Aorta (tissue), 5 donors: ENCODE measurements at regions not wholly inside any gene's neighbourhood (a gene's known extent, or its start where the extent isn't known, plus 50 kb on each side); places are given as distances from the start of the nearest gene placed in this dataset.

Experiments used
- ATAC-seq: fragments of 200-7000 bp; cut with Tn5 transposase; one replicate; pipeline ENCODE4 v1.9.1; 2022; ENCODE audit warnings: moderate library complexity; ENCODE audit not compliant: low FRiP score
- DNase-seq, 2 donors: peaks; one replicate each; pipeline ENCODE4 v3.0.0-alpha.2; 2020
- H3K27ac ChIP-seq, 2 donors: one replicate each; pipeline ENCODE4 v1.5.1; 2013; ENCODE audit warnings: low read length in 2 of 2, mild to moderate bottlenecking in 2 of 2, moderate library complexity in 2 of 2, control low read depth in 1 of 2, inconsistent platforms in 1 of 2, low read depth in 1 of 2
- H3K27me3 ChIP-seq, 2 donors: one replicate each; pipeline ENCODE4 v1.6.1; 2013; ENCODE audit warnings: control low read depth in 1 of 2, low read length in 1 of 2, mild to moderate bottlenecking in 1 of 2, moderate library complexity in 1 of 2; ENCODE audit not compliant: insufficient read depth in 2 of 2, control insufficient read depth in 1 of 2
- H3K36me3 ChIP-seq, 2 donors: one replicate each; pipeline ENCODE4 v1.6.1; 2013; ENCODE audit warnings: control low read depth in 1 of 2, low read length in 1 of 2, mild to moderate bottlenecking in 1 of 2; ENCODE audit not compliant: insufficient read depth in 2 of 2, control insufficient read depth in 1 of 2
- H3K4me1 ChIP-seq, 2 donors: one replicate each; pipeline ENCODE4 v1.6.1; 2013; ENCODE audit warnings: low read length in 2 of 2, control low read depth in 1 of 2, mild to moderate bottlenecking in 1 of 2, moderate library complexity in 1 of 2; ENCODE audit not compliant: insufficient read depth in 2 of 2, control insufficient read depth in 1 of 2
- H3K4me3 ChIP-seq, 2 donors: one replicate each; pipeline ENCODE4 v1.5.1; 2013; ENCODE audit warnings: low read length in 2 of 2, control low read depth in 1 of 2, mild to moderate bottlenecking in 1 of 2
- H3K9me3 ChIP-seq: one replicate; pipeline ENCODE4 v1.6.1; 2013; ENCODE audit warnings: mild to moderate bottlenecking, low read length; ENCODE audit not compliant: control insufficient read depth
- WGBS, 2 donors: extraction: QIAGEN DNeasy Blood & Tissue Kit; methylation state at CpG; one replicate each; pipeline ENCODE4 v1.1.7; 2013; 5-methylcytosine and 5-hydroxymethylcytosine counted together
- intact Hi-C, 2 donors: fragments of 100-400 bp; cut with DNase I; formaldehyde crosslinking; loops; one replicate each; pipeline versions ENCODE4 v1.14.2 to v1.15.0; 2022
- donor health status: healthy with polysubstance abuse.
- donor health status: Bipolar disorder and iron deficiency.
- donor health status: DM: no; HTN: no; CAD: no.
- donor health status: DM: no; HTN: no; CAD: no.
- donor health status: DM: yes; HTN: yes; CAD: no.

DNA sequence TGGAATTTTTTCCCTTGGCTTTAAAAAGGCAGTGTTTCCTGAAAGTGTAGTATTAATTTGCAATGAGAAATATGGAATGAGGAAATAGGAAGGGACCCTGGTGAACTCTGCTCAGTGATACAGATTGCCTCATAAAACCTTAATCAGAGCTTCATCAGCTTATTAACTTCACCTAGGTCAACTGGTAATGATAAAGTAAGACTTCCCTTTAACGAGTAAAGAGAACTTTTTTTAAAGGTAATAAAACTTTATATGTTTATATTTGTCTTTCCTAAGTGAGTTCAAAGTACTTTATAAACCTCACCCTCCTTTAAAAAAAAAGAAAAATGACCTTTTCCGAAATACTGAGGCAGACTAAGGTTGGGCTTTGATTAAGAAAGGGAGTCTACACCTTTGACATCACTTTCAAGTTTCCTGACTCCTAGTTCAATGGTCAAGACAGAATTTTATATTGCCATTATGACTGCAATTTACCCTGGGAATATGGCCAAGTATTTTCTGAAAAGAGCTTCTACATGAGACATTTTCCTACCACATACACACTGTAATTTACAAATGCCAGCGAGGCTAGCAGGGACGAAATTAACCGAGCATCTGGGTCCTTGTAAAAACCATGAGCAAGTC is 706.3 kb upstream of the TENM3 start:
- ATAC-seq: no peak
- intact Hi-C loops: no loop called here
- H3K4me3 ChIP-seq: no peak overlapping the region
- peaks cover 0 to 2% of the 10 kb centered on the region in 2 donors for H3K27me3 ChIP-seq
- no peak overlapping the region for H3K27ac ChIP-seq
- no peak for DNase-seq
- H3K4me1 ChIP-seq: no peaks in the 10 kb centered on the region
- no peaks in the 10 kb centered on the region for H3K36me3 ChIP-seq
- peaks cover 1% of the 10 kb centered on the region for H3K9me3 ChIP-seq
- 54 to 60% methylated on average over 5 of the region's 5 CpGs for WGBS, 2 donors

DNA sequence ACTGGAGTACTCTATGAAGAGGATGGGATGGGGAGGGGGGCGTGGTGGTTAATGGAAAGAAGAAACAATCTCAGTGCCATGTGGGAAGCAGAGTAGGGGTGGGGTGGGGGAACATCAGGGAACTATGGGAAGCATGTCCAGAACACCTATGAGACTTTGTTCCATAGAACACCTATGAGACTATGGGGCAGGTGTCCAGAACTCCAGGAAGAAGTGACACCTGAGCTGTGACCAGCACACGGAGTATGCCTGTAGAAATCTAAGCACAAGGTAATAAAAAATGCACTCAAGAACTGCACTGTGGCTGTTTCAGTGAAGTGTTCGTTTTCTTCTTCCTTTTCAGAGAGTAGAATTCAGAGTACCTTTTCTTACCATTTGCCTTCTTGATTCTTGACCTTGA is 704.8 kb upstream of the TENM3 start:
- no peak overlapping the region for H3K27ac ChIP-seq
- no peak overlapping the region for H3K4me3 ChIP-seq
- no peak for DNase-seq
- H3K36me3 ChIP-seq: no peaks in the 10 kb centered on the region
- WGBS, 2 donors: 77 to 78% methylated on average over 3 of the region's 3 CpGs
- peaks cover 1% of the 10 kb centered on the region for H3K9me3 ChIP-seq
- H3K4me1 ChIP-seq: no peaks in the 10 kb centered on the region
- ATAC-seq: no peak
- intact Hi-C loops: no loop called here
- H3K27me3 ChIP-seq: peaks cover 0 to 2% of the 10 kb centered on the region in 2 donors

DNA sequence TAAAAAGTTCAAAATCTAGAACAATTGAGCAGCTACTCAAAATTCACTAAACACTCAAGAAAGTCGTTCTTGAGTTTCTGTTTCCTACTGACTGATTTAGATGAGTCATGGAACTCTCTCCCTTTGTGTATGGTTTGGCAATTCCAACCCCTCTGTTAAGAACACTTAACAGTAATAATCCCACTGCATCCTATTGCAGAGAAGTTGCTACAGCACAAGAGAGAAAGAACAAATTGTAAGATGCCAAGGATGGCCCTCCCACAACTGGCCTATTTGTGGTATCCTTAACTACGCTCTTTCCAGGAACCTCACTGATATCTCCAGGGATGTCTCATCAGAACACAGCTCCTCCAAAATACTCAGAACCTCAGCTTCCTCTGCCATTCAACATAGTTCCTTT is 701.8 kb upstream of the TENM3 start:
- ATAC-seq (no peak), DNase-seq (no peak)
- Histone ChIP-seq H3K4me3 (no peak overlapping the region), H3K27me3 (no peaks in the 10 kb centered on the region), H3K4me1 (no peaks in the 10 kb centered on the region), H3K27ac (no peak overlapping the region), H3K36me3 (no peaks in the 10 kb centered on the region), H3K9me3 (no peaks in the 10 kb centered on the region)
- intact Hi-C loops: no loop called here
- 80 to 86% methylated on average over 2 of the region's 2 CpGs for WGBS, 2 donors

DNA sequence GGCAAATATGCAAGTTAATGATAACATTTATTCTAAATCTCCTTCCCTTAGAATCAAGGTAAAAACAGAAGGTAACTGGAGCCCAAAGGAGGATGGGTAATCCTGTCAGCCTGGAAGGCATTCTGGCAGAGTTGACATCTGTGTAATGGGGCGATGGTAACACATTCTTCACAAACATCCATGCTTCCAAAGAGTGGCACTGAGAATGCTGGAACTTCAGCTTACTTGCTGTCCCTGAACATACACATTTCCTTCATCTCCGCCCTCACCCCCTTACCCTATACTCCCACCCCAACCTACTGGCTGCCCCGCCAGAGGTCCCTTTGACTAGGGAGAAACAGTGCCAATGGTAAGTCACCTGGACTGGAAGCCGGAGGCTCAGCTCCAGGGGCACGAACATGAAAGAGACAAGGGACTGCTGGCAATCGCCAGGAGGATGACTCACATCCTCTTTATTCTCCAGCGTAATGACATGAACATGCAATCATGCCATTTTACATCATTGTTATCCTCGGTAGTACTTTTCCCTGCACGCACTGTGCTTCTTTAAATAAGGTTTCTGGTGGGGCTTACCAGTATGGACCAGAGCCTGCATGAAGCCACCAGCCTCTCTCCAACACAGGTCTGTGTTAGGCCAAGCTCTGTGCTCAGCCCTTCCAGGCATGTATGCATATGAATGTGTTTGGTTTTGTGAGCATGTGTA is 694.2 kb upstream of the TENM3 start:
- DNase-seq (no peak), ATAC-seq (no peak)
- H3K36me3 ChIP-seq: no peaks in the 10 kb centered on the region
- no peak overlapping the region for H3K4me3 ChIP-seq
- no peaks in the 10 kb centered on the region for H3K9me3 ChIP-seq
- WGBS, 2 donors: 75 to 77% methylated on average over 9 of the region's 9 CpGs
- H3K27me3 ChIP-seq: no peaks in the 10 kb centered on the region
- H3K27ac ChIP-seq: no peak overlapping the region
- intact Hi-C loops: no loop called here
- no peaks in the 10 kb centered on the region for H3K4me1 ChIP-seq

DNA sequence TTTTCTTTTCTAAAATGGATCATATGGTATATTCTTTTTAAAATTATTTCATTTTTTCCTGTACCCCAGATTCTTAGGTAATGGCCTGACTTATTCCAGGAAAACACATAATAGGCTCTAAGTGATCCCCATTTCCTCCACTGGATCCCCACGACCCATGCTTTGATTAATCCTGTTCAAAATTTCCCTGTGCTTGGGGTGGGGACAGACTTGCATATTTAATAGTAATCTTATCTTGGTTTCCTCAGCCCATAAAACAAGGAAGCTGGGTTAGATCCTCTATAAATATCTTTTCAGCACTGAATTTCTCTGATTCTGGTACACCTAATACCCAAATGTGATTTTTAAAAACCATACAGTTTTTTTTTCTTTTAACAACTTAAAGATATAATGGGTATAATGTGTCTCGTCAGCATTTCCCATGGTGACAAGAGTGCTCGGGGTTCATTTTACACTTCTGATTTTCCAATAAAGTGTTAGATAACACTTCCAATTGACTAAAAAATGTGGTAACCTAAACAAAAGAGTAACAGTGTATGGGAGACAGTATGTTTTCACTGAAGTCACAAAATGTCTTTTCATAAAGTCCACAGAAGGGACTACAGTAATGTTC is 693.5 kb upstream of the TENM3 start:
- no peak for ATAC-seq
- no peak overlapping the region for H3K4me3 ChIP-seq
- H3K36me3 ChIP-seq: no peaks in the 10 kb centered on the region
- 73 to 77% methylated on average over 3 of the region's 3 CpGs for WGBS, 2 donors
- no peak overlapping the region for H3K27ac ChIP-seq
- no peaks in the 10 kb centered on the region for H3K4me1 ChIP-seq
- intact Hi-C loops: no loop called here
- H3K27me3 ChIP-seq: no peaks in the 10 kb centered on the region
- H3K9me3 ChIP-seq: no peaks in the 10 kb centered on the region
- DNase-seq: no peak

DNA sequence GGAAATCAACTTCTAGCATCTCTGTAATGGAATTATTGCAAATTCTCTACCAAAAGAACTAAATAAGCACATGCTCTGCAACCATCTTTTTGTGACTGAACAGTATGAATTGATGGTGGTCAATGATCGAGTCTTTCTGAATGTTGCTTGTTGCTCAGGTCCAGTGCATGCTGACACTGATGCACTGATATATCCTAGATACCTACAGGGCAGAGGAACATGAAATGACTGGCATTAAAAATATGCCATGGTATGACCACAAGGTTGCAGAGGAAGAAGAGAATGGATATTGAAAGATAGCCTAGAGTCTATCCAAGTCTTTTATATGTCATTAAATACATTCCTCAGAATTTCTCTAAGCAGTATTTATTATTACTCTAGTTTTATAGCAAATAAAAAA is 692.8 kb upstream of the TENM3 start:
- Histone ChIP-seq H3K36me3 (no peaks in the 10 kb centered on the region), H3K27ac (no peak overlapping the region), H3K4me1 (no peaks in the 10 kb centered on the region), H3K4me3 (no peak overlapping the region), H3K27me3 (no peaks in the 10 kb centered on the region), H3K9me3 (no peaks in the 10 kb centered on the region)
- DNase-seq (no peak), ATAC-seq (no peak)
- 89 to 97% methylated on average over 1 of the region's 1 CpG for WGBS, 2 donors
- intact Hi-C loops: no loop called here

DNA sequence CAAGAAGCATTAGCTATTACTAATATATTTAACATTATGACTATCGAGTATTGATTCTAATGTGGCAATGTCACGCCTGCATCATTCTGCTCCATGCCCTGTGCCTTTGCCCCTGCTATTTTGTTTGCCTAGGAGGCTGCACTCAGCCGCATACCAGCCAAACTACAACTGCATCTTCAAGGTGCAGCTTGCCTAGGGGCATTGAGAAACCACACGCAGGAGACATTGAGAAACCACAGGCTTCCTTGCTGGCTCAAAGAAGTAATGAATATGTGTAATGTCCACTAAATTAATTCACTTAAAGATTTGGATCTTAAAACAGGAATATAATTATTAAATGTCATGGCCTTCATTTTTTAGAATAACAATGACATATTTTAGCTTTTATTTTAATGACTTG is 683.6 kb upstream of the TENM3 start:
- Histone ChIP-seq H3K4me1 (no peaks in the 10 kb centered on the region), H3K4me3 (no peak overlapping the region), H3K9me3 (peaks cover 2% of the 10 kb centered on the region), H3K27me3 (no peaks in the 10 kb centered on the region), H3K36me3 (no peaks in the 10 kb centered on the region), H3K27ac (no peak overlapping the region)
- 83 to 94% methylated on average over 4 of the region's 4 CpGs for whole genome bisulfite sequencing, 2 donors
- ATAC-seq (no peak), DNase-seq (no peak)
- intact Hi-C loops: no loop called here

DNA sequence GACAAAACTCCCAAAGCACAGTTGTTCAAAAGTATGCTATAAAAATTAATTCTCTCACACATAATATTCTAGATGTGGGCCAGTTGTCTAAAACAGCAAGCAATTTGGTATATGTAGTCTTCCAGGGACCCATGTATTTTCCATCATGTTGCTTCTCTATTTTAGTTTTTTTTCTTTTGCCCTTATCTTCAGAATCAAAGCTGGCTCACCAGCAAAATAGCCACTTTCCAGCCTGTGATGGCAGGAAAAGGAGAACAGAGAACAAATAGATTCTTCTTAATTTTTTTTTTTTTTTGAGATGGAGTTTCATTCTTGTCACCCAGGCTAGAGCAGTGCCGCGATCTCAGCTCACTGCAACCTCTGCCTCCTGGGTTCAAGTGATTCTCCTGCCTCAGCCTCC is 680.8 kb upstream of the TENM3 start:
- WGBS, 2 donors: 96% methylated on average over 2 of the region's 2 CpGs
- no peak for ATAC-seq
- no peaks in the 10 kb centered on the region for H3K27me3 ChIP-seq
- H3K27ac ChIP-seq: no peak overlapping the region
- H3K4me1 ChIP-seq: no peaks in the 10 kb centered on the region
- H3K4me3 ChIP-seq: no peak overlapping the region
- no peak for DNase-seq
- H3K36me3 ChIP-seq: no peaks in the 10 kb centered on the region
- intact Hi-C loops: no loop called here
- H3K9me3 ChIP-seq: peaks cover 2% of the 10 kb centered on the region

DNA sequence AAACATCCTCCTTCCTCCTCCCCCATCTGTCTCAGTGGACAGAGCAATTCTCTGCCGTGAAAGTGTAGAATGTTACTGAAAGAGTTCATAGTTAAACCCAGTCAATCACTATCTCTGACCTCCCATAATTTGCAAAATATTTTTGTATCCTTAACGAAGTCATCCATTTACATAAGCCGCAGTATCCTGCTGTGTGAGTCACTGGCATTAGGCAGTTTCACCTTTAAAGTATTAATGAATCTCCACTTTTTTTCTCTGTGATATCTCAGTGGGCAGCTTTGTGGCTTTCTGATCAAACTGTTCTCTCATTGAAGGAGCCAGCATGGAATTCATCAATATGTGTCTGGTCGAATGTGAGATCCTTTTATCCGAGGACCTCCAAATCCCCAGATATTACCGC is 678.6 kb upstream of the TENM3 start:
- ATAC-seq: no peak
- Histone ChIP-seq H3K4me1 (no peaks in the 10 kb centered on the region), H3K27ac (no peak overlapping the region), H3K27me3 (no peaks in the 10 kb centered on the region), H3K9me3 (peaks cover 2% of the 10 kb centered on the region), H3K4me3 (no peak overlapping the region), H3K36me3 (no peaks in the 10 kb centered on the region)
- 58 to 65% methylated on average over 6 of the region's 6 CpGs for WGBS, 2 donors
- DNase-seq: no peak
- intact Hi-C loops: no loop called here
